Left ventricle myocardium inferior (tissue), 1 donor: ENCODE measurements at regions not wholly inside any gene's neighbourhood (a gene's known extent, or its start where the extent isn't known, plus 50 kb on each side); places are given as distances from the start of the nearest gene placed in this dataset.
"Not testable (repeated sequence)": the region's sequence is repeated elsewhere in the genome, so short reads cannot be mapped to it uniquely, and the experiment has no call there.

ENCODE experiments used
- DNase-seq: peaks from one replicate; pipeline ENCODE4 v3.0.0-alpha.2; 2020
- H3K27ac ChIP-seq: fragments of 200-600 bp; replicated peaks from 2 replicates; pipeline ENCODE4 v1.8.0; 2021
- H3K27me3 ChIP-seq: fragments of 200-600 bp; 2 replicates; pipeline ENCODE4 v1.8.0; 2021; ENCODE audit warnings: low read depth
- H3K36me3 ChIP-seq: fragments of 200-600 bp; 2 replicates; pipeline ENCODE4 v1.8.0; 2021
- H3K4me1 ChIP-seq: fragments of 200-600 bp; 2 replicates; pipeline ENCODE4 v1.8.0; 2021
- H3K4me3 ChIP-seq: fragments of 200-600 bp; 2 replicates; pipeline ENCODE4 v1.8.0; 2021; ENCODE audit warnings: mild to moderate bottlenecking, moderate library complexity
- H3K9me3 ChIP-seq: fragments of 200-600 bp; replicated peaks from 2 replicates; pipeline ENCODE4 v1.8.0; 2021
- CTCF ChIP-seq: fragments of 200-600 bp; IDR thresholded peaks from 2 replicates; pipeline ENCODE4 v1.8.0; 2021; ENCODE audit warnings: antibody characterized with exemption, mild to moderate bottlenecking, borderline replicate concordance
- intact Hi-C: fragments of 100-400 bp; cut with micrococcal nuclease; formaldehyde crosslinking; loops from one replicate; pipeline ENCODE4 v1.11.0; 2022
- donor health status: DM: no; HTN: yes; CAD: no; lungs with severe emphysema.

GRCh38 chr2:31770741-31771140, 190.0 kb upstream of the SRD5A2 start:
- Histone ChIP-seq H3K27ac (no peak overlapping the region), H3K9me3 (no peaks in the 10 kb centered on the region), H3K36me3 (no peaks in the 10 kb centered on the region), H3K4me3 (no peak overlapping the region), H3K27me3 (no peaks in the 10 kb centered on the region), H3K4me1 (no peaks in the 10 kb centered on the region)
- intact Hi-C loops = no loop called here
- DNase-seq = no peak
- TF ChIP-seq CTCF = no peak

GRCh38 chr2:31765078-31765945, 184.6 kb upstream of the SRD5A2 start:
- Histone ChIP-seq H3K27ac (no peak overlapping the region), H3K27me3 (no peaks in the 10 kb centered on the region), H3K4me1 (no peaks in the 10 kb centered on the region), H3K36me3 (no peaks in the 10 kb centered on the region), H3K9me3 (peaks cover 12% of the 10 kb centered on the region), H3K4me3 (no peak overlapping the region)
- intact Hi-C loops = no loop called here
- no peak for TF ChIP-seq CTCF
- no peak for DNase-seq

GRCh38 chr2:31764169-31764568, 183.4 kb upstream of the SRD5A2 start:
- intact Hi-C loops = no loop called here

GRCh38 chr2:31762085-31762484, 181.3 kb upstream of the SRD5A2 start:
- Histone ChIP-seq H3K36me3 (no peaks in the 10 kb centered on the region), H3K9me3 (peaks cover 14% of the 10 kb centered on the region), H3K27ac (no peak overlapping the region), H3K27me3 (no peaks in the 10 kb centered on the region), H3K4me1 (no peaks in the 10 kb centered on the region), H3K4me3 (no peak overlapping the region)
- DNase-seq = no peak
- intact Hi-C loops = no loop called here
- no peak for TF ChIP-seq CTCF

More at GRCh38 chr2:31764169-31764568, 183.4 kb upstream of the SRD5A2 start:
- TF ChIP-seq CTCF = no peak
- no peaks in the 10 kb centered on the region for H3K27me3 ChIP-seq
- no peaks in the 10 kb centered on the region for H3K4me1 ChIP-seq
- H3K36me3 ChIP-seq = no peaks in the 10 kb centered on the region
- peaks cover 14% of the 10 kb centered on the region for H3K9me3 ChIP-seq
- no peak overlapping the region for H3K27ac ChIP-seq
- no peak overlapping the region for H3K4me3 ChIP-seq
- DNase-seq = no peak

- intact Hi-C loops, H3K36me3 ChIP-seq: not testable (repeated sequence)
- peaks cover 40% of the 10 kb centered on the region for H3K9me3 ChIP-seq
Observed at GRCh38 chr2:31757351-31757750, 176.6 kb upstream of the SRD5A2 start.

GRCh38 chr2:31748746-31749145, 168.0 kb upstream of the SRD5A2 start:
- DNase-seq, H3K4me1 ChIP-seq, H3K36me3 ChIP-seq, H3K4me3 ChIP-seq, H3K27me3 ChIP-seq, H3K27ac ChIP-seq, intact Hi-C loops: not testable (repeated sequence)
- H3K9me3 ChIP-seq = peaks cover 36% of the 10 kb centered on the region

More at GRCh38 chr2:31757351-31757750, 176.6 kb upstream of the SRD5A2 start:
- H3K27ac ChIP-seq, H3K4me3 ChIP-seq, DNase-seq, H3K4me1 ChIP-seq, H3K27me3 ChIP-seq: not testable (repeated sequence)
